ENCODE measurements at regions not wholly inside any gene's neighbourhood (a gene's known extent, or its start where the extent isn't known, plus 50 kb on each side); places are given as distances from the start of the nearest gene placed in this dataset.

DNA sequence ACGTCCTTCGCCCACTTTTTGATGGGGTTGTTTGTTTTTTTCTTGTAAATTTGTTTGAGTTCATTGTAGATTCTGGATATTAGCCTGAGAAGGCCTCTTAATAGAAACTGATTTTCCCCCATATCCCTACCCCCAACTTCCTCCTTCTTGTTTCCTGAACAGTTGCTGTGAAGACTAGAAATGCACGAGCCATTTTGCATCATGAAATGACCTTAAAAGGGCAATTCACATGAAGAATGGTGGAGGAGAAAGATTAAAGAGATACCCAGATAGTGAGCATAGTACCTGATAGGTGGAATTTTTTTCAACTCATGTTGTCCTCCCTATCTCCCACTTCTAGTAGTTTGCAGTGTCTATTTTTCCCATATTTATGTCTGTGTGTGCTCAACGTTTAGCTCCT is 55.2 kb upstream of the KCNH8 start:
- no peak for DNase-seq (ENCODE audit: low read depth in 2 of 2)

DNA sequence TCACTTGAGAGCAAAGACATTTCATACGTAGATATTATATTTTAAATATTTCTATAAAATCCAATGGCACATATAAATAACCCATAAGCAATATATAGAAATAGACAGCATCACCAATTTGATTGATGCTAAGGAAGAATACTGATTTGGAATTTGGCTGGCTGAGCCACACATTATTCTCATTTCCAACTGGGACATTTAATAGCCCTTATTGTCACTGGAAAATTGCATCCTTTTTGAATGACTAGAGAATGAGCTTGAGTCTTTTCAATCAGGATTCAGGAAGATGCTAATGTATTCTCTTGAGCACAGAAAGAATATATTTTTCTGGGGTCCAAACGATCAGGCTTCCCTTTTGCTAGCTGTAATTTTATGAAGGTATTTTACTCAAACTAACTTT is 70.9 kb upstream of the KCNH8 start:
- no peak for DNase-seq (ENCODE audit: low read depth in 2 of 2)

DNA sequence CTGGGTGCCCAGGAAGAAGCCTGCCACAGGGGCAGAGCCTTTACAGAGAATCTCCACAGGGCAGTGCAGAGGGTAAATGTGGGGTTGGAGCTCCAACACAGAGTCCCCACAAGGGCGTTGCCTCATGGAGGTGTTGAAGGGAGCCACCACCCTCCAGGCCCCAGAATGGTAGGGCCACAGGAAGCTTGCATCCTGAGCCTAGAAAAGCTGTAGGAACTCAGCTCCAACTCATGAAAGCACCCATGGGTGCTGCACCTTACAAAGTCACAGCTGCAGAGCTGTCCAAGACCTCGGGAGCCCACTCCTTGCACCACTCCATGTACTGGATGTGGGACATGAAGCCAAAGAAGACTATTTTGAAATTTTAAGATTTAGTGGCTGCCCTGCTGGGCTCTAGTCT is 73.3 kb upstream of the KCNH8 start:
- no peak for DNase-seq (ENCODE audit: low read depth in 2 of 2)

DNA sequence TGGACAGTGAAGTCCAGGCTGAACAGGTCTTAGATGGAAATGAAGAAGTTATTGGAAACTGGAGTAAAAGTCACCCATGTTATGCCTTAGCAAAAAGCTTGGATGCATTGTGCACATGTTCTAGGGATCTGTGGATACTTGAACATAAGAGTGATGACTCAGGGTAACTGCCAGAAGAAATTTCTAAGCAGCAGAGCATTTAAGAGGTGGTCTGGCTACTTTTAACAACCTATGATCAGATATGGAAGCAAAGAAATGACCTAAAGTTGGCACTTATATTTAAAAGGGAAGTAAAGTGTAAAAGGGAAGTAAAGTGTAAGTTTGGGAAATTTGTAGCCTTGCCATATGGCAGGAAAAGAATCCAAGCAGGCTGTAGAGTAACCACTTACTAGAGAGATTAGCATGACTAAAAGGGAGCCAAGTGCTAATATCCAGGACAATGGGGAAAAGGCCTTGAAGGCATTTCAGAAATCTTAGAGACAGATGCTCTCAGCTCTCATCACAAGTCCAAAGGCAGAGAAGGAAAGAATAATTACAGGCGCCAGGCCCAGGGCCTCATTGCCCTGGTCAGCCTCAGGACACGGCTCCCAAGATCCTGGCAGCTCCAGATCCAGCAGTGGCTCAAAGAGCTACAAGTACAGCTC is 73.9 kb upstream of the KCNH8 start:
- DNase-seq (ENCODE audit: low read depth in 2 of 2), result no peak

DNA sequence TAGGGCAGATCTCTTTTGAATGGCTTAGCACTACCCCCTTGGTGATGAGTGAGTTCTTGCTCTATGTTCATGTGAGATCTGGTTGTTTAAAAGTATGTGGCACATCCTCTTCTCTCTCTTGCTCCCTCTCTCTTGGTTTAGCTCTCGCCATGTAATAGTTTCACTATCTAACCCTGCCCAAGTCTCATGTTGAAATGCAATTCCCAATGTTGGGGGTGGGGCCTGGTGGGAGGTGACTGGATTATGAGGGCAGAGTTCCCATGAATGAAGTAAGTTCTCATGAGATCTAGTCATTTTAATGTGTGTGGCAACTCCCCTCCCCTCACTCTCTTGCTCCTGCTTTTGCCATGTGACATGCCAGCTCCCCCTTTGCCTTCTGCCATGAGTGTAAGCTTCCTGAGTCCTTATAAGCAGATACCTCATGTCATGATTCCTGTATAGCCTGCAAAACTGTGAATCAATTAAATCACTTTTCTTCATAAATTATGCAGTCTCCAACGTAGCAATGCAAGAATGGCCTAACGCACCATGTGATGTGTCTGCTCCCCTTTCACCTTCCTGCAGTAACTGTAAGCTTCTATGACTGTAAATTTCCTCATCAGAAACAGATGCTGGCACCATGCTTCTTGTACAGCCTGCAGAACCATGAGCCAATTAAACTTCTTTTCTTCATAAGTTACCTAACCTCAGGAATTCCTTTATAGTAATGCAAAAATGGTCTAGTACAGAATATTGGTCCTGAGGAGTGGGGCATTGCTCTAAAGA is 74.8 kb upstream of the KCNH8 start:
- no peak for DNase-seq (ENCODE audit: low read depth in 2 of 2)

DNA sequence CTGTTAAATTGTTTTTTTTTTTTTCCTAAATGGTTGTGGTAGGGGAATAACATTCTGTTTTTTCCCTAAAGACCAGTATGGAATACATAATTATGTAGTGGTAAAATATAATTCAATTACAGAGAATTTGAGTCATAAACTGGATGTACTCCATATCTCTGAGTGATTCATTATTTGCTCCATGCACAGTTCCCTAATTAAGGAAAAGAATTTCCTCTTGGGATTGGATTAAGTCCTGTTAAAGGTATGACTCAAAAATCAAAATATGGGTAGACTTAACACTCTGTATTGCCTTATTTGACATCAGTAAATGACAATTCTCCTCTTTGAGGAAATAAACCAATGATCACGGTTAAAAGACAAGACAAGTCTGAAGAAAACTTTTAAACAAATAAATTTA is 78.0 kb upstream of the KCNH8 start:
- no peak for DNase-seq (ENCODE audit: low read depth in 2 of 2)

DNA sequence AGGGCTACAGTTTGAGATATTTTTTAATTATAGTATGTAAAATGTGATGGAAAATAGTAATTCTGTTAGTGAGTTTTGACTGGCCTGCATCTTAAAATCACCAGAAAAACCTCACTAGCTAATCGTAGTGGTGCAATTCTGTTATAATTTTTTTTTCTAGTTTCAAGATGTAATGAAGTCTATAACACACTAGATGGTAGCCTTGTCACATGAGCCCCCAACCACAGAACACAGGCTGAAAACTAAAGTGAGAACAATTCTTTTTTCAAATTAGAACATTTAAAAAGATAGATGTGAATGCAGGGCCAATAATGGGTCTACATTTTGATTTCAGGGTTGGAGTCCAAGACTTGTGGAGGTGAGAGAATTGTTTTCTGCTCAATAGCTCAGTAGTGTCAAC is 83.3 kb upstream of the KCNH8 start:
- DNase-seq (ENCODE audit: low read depth in 2 of 2), result no peak

DNA sequence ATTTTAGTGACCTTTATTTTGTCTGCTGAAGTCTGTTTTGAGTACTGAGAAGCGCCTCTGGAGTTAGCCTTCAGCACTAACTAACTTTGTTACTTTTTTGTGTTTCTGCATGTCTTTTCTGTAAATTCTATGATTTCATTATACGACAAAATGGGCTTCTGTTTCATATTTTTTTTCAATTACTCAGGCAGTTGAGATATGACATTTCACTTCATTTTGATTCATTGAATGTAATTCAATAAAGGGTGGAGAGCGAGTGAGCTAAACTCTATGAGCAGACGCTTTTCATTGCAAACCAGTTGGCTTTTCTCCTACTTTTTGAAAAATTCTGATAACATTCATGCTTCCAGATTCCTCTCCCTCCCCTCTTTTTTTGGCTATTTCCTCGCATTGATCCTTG is 84.4 kb upstream of the KCNH8 start:
- DNase-seq (ENCODE audit: low read depth in 2 of 2), result no peak

DNA sequence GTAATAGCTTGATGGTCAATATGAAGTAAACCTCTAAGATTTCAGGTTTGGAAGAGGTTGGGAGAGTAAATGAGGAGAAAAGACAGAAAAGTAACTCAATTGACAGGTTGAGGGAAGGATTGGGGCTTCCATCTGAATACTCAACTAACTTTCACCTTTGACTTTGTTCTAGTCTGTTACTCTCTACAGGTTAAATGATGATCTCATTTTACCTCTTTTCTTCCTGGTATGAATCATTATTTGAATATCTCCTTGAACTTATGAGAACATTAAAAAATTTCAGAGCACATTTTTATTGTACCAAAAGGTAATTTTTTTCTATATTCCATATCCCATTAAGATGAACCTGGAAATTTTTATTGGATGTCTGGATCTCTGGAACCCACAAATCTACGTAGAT is 87.9 kb upstream of the KCNH8 start:
- DNase-seq (ENCODE audit: low read depth in 2 of 2), result no peak

DNA sequence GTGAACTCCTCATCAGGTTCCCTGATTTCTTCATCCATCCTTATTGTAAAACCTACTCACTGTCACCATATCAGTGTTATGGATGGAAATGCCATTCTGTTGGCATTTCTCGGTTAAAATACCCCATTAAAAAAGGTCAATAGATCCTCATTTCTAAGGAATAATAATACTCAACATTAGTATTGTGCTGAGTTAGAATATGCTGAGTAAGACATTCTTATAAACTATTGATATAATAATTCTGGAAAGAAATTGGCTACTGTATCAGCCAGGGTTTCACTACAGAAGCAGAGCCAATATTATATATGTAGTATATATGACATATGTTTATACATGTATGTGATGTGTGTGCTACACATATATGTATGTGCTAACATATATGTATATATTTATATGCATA is 95.4 kb upstream of the KCNH8 start:
- no peak for DNase-seq (ENCODE audit: low read depth in 2 of 2)

DNA sequence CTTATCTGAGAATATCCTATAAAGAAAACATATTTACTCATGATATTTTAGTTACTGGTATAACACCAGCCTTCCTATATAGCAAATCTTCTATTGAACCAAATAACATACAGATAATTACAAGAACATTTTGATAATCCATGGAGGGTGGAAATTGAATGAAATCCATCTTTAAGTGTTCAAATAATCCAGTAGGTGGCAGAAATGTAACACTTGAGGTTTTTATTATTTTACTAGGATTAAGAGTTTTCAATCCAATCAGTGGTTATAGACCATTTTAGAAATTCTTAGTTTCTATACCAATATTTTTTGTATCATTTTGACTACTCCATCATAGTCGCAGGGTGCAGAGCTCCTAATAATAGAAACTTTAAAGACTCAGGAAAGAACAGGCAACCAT is 101.9 kb upstream of the KCNH8 start:
- DNase-seq (ENCODE audit: low read depth in 2 of 2), result no peak

DNA sequence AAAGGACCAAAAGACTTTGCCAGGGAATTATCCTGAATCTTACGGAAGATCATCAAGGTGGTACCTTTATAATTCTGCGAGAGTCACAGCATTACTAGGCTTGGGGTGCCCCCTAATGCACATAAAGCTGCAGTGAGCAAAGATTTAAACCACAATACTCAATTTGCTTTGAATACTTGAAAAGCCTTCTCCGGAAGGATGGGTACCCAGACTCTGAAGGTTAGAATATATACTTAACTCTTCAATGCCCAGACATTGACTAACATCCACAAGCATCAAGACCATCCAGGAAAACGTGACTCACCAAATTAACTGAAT is 117.8 kb upstream of the KCNH8 start:
- no peak for DNase-seq (ENCODE audit: low read depth in 2 of 2)

DNA sequence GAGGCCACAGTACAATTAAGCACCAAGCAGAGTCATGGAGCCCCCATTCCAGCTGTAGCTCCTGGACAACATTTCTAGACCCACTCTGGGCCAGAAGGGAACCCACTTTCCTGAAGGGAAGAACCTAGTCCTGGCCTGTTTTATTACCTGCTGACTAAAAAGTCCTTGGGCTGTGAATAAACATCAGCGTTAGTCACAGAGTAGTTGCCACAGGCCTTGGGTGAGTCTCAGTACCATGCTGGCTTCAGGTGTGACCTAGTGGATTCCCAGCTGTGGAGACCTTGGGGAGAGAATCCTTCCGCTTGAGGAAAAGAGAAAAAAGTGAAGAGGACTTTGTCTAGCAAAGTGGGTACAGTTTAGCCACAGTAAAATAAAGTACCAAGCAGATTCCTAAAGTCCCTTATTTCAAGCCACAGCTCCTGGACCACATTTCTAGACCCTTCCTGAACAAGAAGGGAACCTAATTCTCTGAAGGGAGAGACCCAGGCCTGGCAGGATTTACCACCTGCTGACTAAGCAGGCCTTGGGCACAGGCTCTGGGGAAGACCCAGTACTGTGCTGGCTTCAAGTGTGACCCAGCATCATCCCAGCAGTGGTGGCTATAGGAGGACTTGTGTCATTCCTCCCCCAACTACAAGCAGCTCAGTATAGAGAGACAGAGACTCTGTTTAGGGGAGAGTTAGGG is 118.3 kb upstream of the KCNH8 start:
- no peak for DNase-seq (ENCODE audit: low read depth in 2 of 2)

DNA sequence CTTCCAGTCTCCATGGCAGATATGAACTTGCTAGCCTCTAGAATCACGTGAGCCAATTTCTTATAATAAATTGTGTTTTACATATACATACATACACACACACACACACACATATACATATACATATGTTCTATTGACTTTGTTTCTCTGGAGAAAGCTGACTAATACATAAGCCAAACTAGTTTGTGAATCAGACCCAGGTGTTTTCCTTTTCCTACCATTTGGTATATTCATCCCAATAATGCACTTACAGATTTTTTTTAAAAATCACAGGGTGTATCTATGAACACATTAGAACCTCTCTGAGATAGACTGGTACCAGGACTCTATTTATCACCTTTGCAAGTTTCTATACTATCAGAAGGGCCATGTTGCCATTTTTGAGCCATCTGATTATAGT is 122.9 kb upstream of the KCNH8 start:
- no peak for DNase-seq (ENCODE audit: low read depth in 2 of 2)

DNA sequence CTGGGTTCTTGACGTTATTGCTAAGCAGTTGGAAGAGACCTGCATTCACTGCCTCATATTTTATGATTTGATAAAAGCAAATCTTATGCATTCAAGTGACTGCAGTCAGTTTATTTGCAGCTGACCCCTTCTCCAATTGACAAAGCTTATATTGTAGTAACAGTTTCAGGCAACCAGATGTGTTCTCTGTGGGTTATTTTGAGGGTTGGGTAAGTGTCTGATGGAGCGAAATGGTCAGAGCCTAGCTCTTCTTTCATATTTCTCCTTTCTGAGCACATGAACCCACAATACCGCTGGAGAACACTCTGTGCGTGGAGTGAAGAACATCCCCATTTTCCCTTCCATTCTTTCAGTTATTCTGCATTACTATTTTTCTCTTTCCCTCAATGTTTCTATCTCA is 125.8 kb upstream of the KCNH8 start:
- DNase-seq (ENCODE audit: low read depth in 2 of 2), result no peak

DNA sequence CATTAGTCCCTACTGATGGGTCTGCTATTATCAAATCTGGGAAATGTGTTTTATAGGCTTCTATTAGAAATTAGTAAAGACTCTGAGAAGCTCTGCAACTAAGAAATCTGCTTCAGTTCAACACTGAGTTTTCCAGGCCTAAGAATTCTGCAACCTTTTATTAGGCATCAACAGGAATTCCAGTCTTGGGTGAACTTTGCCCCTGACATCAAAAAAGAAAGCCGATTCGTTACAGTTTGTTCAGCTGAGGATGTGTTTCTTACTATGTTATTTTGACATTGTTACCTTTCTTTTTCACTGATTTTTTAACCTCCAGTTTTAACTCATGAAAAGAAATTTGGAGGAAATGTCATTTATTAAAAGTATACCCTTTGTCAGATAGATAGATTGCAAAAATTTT is 131.5 kb upstream of the KCNH8 start:
- DNase-seq (ENCODE audit: low read depth in 2 of 2), result no peak

DNA sequence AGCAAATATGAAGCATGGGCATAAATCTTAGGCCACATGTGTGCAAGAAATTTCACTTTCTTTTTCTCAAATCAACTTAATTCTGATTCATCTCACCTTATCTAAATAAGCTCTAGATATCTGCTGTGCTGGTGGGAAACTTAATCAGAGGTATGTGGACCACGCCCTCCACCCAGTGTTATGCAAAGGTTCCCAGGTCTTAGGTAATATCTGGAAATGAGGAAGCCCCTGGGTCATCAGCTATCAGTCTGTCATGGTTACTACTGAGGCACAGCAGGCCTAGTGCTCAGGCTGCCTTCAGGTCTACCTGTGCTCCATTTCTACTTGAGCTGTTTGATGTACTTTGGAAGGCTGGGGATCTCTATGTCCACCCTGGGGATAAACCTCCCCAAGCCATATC is 134.4 kb upstream of the KCNH8 start:
- DNase-seq (ENCODE audit: low read depth in 2 of 2), result no peak

DNA sequence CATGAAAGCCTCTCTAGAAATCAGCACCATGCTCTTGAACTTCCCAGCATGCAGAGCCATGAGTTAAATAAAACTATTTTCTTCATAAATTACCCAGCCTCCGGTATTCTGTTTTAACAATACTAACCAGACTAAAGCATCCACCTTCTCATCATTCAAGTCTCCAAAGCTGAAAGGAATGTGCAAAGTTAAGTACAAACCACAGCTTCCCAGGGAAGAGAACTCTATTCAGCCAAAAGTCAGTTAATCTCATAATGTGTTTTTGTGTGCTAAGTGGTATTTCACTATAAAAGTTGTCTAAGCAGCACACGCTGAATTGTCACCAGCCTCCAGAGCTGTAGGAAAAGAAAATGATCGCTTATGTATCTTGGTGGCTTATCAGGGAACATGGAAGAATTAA is 135.5 kb upstream of the KCNH8 start:
- no peak for DNase-seq (ENCODE audit: low read depth in 2 of 2)

DNA sequence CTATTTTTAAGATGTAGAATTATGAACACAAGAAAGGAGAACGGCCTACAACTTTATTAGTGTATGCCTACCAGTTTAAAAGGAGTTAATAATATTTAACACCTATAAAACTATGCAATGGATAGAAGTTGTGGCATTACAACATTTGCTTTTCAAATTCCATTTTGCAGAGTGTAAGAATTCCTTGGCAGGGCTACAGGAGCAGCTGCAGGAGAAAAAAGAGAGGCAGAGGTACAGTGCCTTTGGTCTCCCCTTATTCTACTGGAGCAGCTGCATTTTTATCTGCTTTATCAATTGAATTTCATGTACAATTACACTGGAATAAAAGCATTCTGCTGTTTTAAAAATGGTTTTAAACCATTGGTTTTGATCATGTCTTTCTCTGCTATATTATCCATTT is 145.7 kb upstream of the KCNH8 start:
- DNase-seq (ENCODE audit: low read depth in 2 of 2), result no peak

DNA sequence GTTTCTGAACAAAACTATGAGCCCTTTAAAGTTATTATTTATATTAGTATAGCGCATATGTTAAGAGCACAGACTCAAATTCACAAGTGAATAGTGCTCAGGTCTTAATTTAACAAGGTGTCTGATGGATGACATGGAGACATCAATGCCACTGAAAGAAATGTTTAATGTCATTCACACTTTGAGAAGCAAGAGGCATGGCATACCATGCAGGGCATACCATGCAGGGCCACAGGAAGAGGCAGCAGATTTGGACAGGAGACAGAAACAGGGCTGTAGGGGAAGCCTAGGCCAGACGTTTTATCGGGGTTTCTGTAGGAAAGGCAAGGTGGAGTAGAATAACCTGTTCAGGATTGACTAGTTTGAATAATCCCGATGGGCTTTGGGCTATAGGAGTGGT is 150.2 kb upstream of the KCNH8 start:
- DNase-seq (ENCODE audit: low read depth in 2 of 2), result no peak

DNA sequence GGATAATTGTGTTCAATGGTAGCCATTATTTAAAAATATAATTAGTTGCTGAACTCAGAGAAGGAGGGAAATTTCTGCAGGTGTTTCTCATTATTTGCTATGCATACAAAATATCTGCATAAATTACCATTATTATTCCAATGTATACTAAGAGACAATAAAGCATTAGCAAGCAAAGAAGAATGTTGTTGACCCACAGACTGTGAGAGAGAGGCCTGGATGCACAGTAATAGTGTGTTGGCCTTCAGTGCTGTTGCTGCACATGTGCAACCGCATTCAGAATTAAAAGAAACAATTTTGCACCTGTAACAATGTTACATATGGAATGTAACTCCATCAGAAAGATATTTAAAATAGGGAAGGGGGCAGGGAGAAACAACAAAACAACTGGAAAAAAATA is 155.6 kb upstream of the KCNH8 start:
- DNase-seq (ENCODE audit: low read depth in 2 of 2), result no peak

DNA sequence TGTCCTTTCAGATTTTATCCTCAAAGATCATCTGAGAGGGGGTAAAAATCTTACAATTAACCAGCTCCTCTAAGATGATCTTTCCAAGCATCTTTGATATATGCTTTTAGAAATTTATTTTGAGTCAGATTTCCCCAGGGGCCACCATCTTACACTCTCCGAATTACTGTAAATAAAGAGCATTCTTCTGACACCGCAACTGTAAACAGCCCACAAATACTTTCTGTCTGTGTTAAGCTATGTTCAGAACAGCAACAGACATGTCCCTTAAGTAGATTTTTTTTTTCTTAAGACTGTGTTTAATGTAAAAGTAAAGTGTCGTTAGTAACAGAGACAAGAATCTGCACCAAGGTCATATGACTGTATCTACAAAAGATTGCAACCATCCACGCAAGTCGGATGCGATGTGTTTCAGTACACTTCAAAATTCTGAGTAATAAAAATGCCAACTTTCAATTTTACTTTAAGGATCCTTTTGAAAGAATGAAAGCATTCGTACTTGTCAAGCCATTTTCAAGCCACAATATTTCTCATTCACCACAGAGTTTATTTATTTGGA is 159.0 kb upstream of the KCNH8 start:
- no peak for DNase-seq (ENCODE audit: low read depth in 2 of 2)

DNA sequence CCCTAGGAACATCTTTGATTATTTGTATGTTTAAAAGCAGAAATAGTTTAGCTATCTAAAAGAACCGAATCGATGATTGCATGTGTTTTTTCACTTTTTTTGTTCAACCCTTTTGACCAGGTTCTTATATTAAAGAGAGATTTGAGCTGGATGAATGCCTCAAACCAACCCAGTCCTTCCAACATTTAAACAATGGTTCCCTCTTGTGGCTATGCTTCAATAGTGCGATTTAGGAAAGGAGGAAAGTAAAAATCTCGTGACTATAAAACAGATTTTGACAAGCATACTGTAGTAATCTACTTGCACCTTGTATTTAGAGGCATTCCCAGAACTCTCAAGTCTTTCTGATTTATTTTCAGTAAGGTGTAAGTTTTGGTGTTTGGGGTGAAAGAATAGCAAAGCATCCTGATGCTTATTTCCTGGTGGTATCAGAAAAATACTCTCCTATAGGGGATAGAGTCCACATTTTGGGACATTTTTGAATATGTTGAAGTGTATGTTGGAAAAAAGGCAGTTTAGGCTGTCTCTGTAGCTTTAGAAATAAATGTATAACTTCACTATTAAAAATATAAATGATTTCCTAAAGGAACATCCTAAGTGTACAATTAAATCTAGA is 159.6 kb upstream of the KCNH8 start:
- DNase-seq (ENCODE audit: low read depth in 2 of 2), result no peak

Data from stimulated activated CD4-positive, alpha-beta T cell treated with anti-CD3 and anti-CD28 coated beads, Interleukin-12 subunit alpha, Interleukin-12 subunit beta, amount 100 ng/mL, for 24 hours (primary cell).